SK-N-SH (cell line): ENCODE measurements at regions not wholly inside any gene's neighbourhood (a gene's known extent, or its start where the extent isn't known, plus 50 kb on each side); places are given as distances from the start of the nearest gene placed in this dataset.

Experiments
- EZH2phosphoT487 ChIP-seq: fragments of 200-600 bp; sonication (generic); IDR thresholded peaks from 2 replicates; pipeline ENCODE4 v1.6.1; 2017; ENCODE audit warnings: low read depth, mixed run types, mild to moderate bottlenecking, antibody characterized with exemption, moderate library complexity, borderline replicate concordance
- FOXM1 ChIP-seq: IDR thresholded peaks from 2 replicates; pipeline ENCODE4 v1.4.0; 2012; ENCODE audit warnings: low read depth, mild to moderate bottlenecking
- JUND ChIP-seq: IDR thresholded peaks from 2 replicates; pipeline ENCODE4 v1.4.0; 2012
- POLR2AphosphoS5 ChIP-seq: IDR thresholded peaks from 2 replicates; pipeline ENCODE4 v1.6.1; 2012; ENCODE audit warnings: low read depth, low read length
- RAD21 ChIP-seq: IDR thresholded peaks from 2 replicates; pipeline ENCODE4 v1.6.1; 2012; ENCODE audit warnings: mild to moderate bottlenecking, low read length
- RCOR1 ChIP-seq: fragments of 150-350 bp; IDR thresholded peaks from 2 replicates; pipeline ENCODE4 v1.6.1; 2017; ENCODE audit warnings: antibody characterized with exemption, low read length
- RFX5 ChIP-seq: IDR thresholded peaks from 2 replicates; pipeline ENCODE4 v1.6.1; 2012; ENCODE audit warnings: mild to moderate bottlenecking, improper control_type of control experiment, low read length
- SIN3A ChIP-seq: IDR thresholded peaks from 2 replicates; pipeline ENCODE4 v1.6.1; 2012; ENCODE audit warnings: low read depth, mild to moderate bottlenecking, low read length, moderate library complexity, borderline replicate concordance
- SMC3 ChIP-seq: IDR thresholded peaks from 2 replicates; pipeline ENCODE4 v1.6.1; 2012; ENCODE audit warnings: low read depth, low read length, improper control_type of control experiment
- TEAD4 ChIP-seq: IDR thresholded peaks from 2 replicates; pipeline ENCODE4 v1.4.0; 2012; ENCODE audit warnings: mild to moderate bottlenecking, borderline replicate concordance; ENCODE audit not compliant: insufficient read depth
- TF ChIP-seq, protein P1 (sequence below): IDR thresholded peaks from 2 replicates; pipeline ENCODE4 v1.4.0; 2012; ENCODE audit warnings: low read depth
- TF ChIP-seq, protein P2 (sequence below): fragments of 200-600 bp; sonication (generic); IDR thresholded peaks from 2 replicates; pipeline ENCODE4 v1.6.1; 2017; ENCODE audit warnings: antibody characterized with exemption, mild to moderate bottlenecking, moderate library complexity

- TF ChIP-seq, protein P1, sequence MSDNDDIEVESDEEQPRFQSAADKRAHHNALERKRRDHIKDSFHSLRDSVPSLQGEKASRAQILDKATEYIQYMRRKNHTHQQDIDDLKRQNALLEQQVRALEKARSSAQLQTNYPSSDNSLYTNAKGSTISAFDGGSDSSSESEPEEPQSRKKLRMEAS = no peak
- TF ChIP-seq RCOR1 (no peak), TEAD4 (no peak), SMC3 (no peak), RFX5 (no peak), POLR2AphosphoS5 (no peak), EZH2phosphoT487 (no peak), FOXM1 (no peak), RAD21 (no peak), SIN3A (no peak), JUND (no peak)
- TF ChIP-seq, protein P2, sequence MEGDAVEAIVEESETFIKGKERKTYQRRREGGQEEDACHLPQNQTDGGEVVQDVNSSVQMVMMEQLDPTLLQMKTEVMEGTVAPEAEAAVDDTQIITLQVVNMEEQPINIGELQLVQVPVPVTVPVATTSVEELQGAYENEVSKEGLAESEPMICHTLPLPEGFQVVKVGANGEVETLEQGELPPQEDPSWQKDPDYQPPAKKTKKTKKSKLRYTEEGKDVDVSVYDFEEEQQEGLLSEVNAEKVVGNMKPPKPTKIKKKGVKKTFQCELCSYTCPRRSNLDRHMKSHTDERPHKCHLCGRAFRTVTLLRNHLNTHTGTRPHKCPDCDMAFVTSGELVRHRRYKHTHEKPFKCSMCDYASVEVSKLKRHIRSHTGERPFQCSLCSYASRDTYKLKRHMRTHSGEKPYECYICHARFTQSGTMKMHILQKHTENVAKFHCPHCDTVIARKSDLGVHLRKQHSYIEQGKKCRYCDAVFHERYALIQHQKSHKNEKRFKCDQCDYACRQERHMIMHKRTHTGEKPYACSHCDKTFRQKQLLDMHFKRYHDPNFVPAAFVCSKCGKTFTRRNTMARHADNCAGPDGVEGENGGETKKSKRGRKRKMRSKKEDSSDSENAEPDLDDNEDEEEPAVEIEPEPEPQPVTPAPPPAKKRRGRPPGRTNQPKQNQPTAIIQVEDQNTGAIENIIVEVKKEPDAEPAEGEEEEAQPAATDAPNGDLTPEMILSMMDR = no peak
Observed at GRCh38 chr18:60996326-60996725, 336.9 kb upstream of the CDH20 start.
